K562 (cell line): ENCODE measurements at regions not wholly inside any gene's neighbourhood (a gene's known extent, or its start where the extent isn't known, plus 50 kb on each side); places are given as distances from the start of the nearest gene placed in this dataset.

ENCODE experiments used
- ADNP ChIP-seq: fragments of 200-800 bp; sonication (Bioruptor generic); IDR thresholded peaks from 2 replicates; pipeline ENCODE4 v1.6.1; 2016; ENCODE audit warnings: missing genetic modification characterization, missing compliant biosample characterization
- CTCF ChIP-seq, 3 experiments: IDR thresholded peaks in 2 of 3; conservative IDR thresholded peaks in 1 of 3; 2 replicates each; pipeline ENCODE4 v1.5.1; 2011 to 2012; ENCODE audit warnings: low read length in 3 of 3, mild to moderate bottlenecking in 3 of 3, control low read depth in 2 of 3, improper control_type of control experiment in 1 of 3, inconsistent platforms in 1 of 3, low read depth in 1 of 3, mixed read lengths in 1 of 3, moderate library complexity in 1 of 3; ENCODE audit not compliant: insufficient read depth in 2 of 3
- REST ChIP-seq, 2 experiments: fragments of 450-650 bp; formaldehyde crosslinking in 1 of 2; IDR thresholded peaks; 2 replicates each; pipeline versions ENCODE4 v1.4.0 to v1.6.1; 2014 to 2020; ENCODE audit warnings: mild to moderate bottlenecking in 2 of 2, borderline replicate concordance in 1 of 2, low read depth in 1 of 2
- TAF15 ChIP-seq: fragments of 200-400 bp; formaldehyde crosslinking; IDR thresholded peaks from 2 replicates; pipeline ENCODE4 v1.6.1; 2017; ENCODE audit warnings: mild to moderate bottlenecking, low read depth, low read length, moderate library complexity
- TFE3 ChIP-seq: fragments of 450-650 bp; formaldehyde crosslinking; IDR thresholded peaks from 2 replicates; pipeline ENCODE4 v1.4.0; 2020; ENCODE audit warnings: mild to moderate bottlenecking, mixed read lengths
- YY1 ChIP-seq, 3 experiments: IDR thresholded peaks; 2 replicates each; pipeline ENCODE4 v1.6.1; 2011; ENCODE audit warnings: low read length in 2 of 3, mild to moderate bottlenecking in 2 of 3, moderate library complexity in 2 of 3, borderline replicate concordance in 1 of 3, control low read depth in 1 of 3, low read depth in 1 of 3; ENCODE audit not compliant: insufficient read depth in 3 of 3, insufficient replicate concordance in 2 of 3, control insufficient read depth in 1 of 3, insufficient read length in 1 of 3; ENCODE audit errors: extremely low read depth in 1 of 3
- ZNF766 ChIP-seq: fragments of 200-800 bp; sonication (Bioruptor generic); conservative IDR thresholded peaks from 2 replicates; pipeline ENCODE4 v1.6.1; 2016; ENCODE audit warnings: missing genetic modification characterization, missing compliant biosample characterization

- TF ChIP-seq REST (IDR thresholded peaks at IDR 0.05; ENCODE audit: borderline replicate concordance) (no peak), REST (CRISPR knock-in tag; IDR thresholded peaks at IDR 0.05; ENCODE audit: low read depth) (no peak), ADNP (no peak), CTCF (IDR thresholded peaks at IDR 0.05 in 2 of 3, conservative IDR thresholded peaks at IDR 0.05 in 1 of 3; ENCODE audit: insufficient read depth in 2 of 3, low read depth in 1 of 3, low read length in 3 of 3) (no peak), YY1 (IDR thresholded peaks at IDR 0.05; ENCODE audit: borderline replicate concordance in 1 of 3, control insufficient read depth in 1 of 3, extremely low read depth in 1 of 3, insufficient read depth in 3 of 3, insufficient read length in 1 of 3, insufficient replicate concordance in 2 of 3, low read depth in 1 of 3, low read length in 2 of 3) (no peak), ZNF766 (CRISPR knock-in tag) (no peak), TFE3 (CRISPR knock-in tag) (no peak), TAF15 (no peak)
These were observed 148.6 kb downstream of the TWIST2 start for GRCh38 chr2:238996331-238997136.
